ENCODE measurements at regions not wholly inside any gene's neighbourhood (a gene's known extent, or its start where the extent isn't known, plus 50 kb on each side); places are given as distances from the start of the nearest gene placed in this dataset.
A peak's percentile ranks its signal among the peaks of the same experiment; 100 is the strongest.

DNA sequence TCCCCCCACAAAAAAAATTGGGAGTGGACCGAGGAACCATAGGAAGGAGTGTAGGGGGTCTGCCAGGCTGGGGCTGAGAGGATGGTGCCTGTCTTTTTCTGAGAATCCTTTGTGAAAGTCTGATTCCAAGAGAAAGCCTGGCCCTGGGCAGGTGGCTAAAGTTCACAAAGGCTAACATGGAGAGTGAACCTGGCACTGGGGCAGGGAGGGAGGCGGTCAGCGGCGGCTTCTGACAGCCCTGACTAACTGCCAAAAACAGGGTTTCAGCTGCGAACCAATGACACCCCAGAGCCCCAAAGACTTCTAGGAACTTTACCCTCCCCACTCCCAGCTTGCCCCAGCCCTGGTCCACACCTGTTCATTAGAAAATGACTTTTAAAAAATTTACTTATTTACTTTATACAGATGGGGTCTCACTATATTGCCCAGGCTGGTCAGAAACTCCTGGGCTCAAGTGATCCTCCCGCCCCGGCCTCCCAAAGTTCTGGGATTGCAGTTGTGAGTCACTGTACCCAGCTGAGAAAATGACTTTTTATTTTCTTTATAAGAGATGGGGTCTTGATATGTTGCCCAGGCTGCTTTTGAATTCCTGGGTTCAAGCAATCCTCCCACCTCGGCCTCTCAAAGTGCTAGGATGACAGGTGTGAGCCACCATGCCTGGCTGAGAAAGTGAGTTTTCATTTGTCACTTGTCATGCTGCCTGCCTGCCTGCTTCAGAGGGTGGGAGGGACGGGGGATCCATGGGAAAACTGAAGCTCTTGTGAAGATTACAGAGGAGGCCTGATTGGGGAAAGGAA, 61.0 kb upstream of the DUSP5 start:
- no peak for DNase-seq

DNA sequence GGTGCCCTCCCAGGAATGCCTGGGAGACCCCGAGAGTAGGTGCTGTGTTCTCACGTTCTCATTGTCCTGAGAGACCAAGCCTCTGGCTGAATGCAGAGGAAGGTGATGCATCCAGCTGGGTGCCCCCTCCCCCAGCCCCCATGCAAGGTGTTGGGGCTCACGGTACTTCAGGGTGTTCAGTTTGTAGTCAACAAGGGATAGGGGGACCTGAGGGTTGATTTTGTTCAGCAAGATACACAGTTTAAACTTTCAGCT, 60.4 kb upstream of the DUSP5 start:
- no peak for DNase-seq

DNA sequence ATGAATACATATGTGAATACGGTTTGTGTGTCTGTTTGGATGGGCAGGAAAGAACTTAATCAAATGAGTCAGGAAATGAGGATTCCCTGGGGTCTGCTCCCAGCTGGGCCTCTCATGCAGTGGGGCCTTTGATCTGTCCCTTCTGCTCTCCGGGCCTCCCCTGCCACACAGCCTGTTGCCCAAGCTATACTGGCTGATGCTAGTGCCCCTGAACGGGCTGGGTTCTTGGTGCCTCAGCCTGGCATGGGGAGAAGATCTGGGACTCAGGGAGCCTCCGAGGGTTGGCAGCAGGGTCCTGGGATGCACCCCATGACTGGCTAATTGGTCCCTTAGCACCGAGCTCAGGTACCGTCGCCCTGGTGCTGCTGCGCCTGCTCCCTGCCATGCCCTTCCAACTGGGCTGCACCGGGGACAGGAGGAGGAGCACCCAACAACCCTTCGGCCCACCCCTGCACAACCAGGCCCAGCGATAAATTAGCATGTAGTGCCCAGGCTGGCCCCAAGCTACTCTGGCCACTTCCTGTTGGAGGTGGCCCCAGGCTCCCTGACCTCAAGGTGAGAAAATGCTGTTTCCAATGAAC, 59.9 kb upstream of the DUSP5 start:
- no peak for DNase-seq

DNA sequence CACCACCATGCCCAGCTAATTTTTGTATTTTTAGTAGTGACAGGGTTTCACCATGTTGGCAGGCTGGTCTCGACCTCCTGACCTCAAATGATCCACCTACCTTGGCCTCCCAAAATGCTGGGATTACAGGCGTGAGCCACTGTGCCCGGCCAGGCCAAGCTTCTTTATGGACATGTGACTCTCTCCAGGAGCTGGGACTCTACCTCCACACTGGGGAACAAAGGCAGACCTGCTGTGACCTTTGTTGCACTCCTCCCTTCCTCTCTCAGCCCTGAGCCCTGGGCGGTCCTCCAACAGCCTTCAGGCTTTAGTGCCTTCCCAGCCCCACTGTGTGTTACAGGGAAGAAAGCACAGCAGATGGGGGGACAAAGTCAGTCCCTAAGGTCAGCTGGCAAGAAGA, 55.0 kb upstream of the DUSP5 start:
- no peak for DNase-seq

DNA sequence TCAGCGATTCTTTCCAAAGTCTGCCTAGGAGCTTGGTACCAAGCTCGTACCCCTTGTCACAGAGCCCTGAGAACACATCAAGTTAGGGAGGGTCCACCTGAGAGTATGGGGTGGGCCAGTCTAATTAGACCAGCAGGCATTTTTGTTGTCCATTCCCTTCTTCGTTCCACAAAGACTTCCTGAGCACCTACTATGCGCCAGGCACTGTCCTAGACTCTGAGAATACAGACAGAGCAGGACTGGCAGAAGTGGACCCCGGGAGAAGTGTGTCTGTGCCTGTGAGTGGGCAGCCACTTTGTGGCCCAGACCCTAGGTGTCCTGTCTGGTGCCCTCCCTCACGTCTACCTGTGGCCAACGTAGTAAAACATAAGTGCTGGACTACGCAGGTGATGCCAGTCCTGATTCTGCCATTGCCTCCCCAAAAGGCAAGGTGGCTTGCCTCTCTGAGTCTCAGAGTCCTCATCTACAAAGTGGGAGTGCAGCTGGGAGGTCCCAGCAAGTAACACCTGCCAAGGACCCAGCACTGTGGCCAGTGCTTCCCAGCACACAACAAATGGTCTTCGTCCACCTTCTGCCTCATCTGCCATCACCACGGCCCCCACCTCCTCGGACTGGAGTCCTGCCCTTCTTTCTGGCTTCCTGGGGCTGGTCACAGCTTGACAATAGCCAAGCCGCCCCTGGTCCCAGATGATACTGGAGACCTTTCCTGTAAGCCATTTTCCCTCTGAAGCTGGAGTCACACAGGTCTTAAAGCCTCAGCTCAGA, 54.3 kb upstream of the DUSP5 start:
- DNase-seq: no peak

DNA sequence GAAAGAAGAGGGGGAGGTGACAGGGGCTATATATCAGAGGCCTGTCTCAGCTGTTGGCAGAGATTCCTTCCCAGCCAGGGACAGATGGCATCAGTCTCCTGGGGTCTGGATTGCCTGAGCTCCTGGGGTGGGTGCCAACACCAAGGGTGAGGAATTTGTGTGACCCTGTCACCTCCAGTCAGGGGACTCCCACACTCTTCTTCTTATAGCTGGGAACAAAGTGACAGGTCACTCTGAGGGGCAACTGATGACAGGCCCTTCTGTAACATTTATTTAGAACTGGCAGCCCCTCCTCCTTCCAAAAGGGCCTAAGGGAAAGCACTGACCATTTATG, 53.7 kb upstream of the DUSP5 start:
- DNase-seq: peak; percentile 73

DNA sequence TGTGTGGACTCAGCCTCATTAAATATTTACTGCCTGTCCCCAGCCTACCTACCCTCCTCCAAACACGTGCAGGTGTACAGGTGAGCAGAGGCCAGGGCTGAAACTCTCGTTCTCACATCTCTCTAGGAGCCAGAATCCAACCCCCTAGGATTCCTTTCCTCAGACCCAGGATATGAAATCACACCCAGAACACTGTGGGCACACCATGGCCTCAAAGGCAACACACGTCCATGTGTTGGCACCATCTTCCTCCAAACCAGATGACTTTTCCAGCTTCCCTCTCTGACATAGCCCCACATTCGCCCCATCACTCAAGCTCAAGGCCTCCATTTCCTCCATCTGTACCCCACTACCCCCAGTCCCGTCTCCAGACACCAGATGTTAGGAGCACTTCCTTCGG, 51.8 kb upstream of the DUSP5 start:
- no peak for DNase-seq

DNA sequence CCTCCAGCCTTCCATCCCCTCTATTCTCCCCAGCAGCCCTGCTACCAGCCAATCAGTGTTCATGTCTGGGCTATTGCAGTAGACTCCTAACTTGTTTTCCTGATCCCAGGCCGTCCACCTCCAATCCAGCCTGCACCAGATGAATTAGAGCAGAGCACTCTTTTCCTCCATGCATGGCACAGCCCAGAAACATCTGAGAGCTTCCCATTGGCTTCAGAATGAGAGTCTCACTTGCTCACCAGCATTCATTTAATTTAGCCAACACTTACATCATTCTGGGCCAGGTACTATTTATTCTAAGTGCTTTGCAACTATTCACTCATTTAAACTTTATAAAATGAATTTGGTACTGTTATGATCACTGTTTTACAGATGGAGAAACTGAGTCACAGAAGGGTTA, 51.4 kb upstream of the DUSP5 start:
- no peak for DNase-seq

DNA sequence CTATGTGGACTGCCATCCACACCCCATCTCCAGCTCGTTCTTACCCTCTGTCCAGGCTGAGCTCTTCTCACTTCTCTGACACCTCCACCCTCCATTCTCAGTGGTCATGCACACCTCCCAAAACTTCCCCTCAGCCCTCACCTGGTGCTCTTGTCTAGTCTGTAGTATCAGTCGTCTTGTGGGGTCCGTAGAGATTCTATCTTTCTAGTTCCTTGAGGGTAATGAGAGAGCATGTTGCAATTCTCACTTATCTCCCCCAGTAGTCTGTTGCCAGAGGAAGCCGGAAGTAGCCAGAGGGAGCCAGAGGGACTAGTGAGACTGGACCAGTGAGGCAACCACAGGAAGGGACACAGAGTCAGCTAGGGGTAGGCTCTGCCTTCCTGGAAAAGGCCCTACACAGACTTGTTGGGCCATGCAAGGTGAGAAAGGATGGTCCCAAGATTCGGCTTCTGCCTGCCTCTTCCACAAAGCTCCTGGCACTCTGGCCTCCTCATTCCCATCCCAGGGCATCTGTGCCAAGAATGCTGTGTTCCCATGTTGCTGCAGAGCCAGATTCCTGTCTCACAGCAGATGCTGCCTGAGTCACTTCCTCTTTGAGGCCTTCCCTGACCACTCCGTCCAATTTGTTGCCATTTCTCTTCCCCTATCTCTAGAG, 50.6 kb upstream of the DUSP5 start:
- DNase-seq: no peak

DNA sequence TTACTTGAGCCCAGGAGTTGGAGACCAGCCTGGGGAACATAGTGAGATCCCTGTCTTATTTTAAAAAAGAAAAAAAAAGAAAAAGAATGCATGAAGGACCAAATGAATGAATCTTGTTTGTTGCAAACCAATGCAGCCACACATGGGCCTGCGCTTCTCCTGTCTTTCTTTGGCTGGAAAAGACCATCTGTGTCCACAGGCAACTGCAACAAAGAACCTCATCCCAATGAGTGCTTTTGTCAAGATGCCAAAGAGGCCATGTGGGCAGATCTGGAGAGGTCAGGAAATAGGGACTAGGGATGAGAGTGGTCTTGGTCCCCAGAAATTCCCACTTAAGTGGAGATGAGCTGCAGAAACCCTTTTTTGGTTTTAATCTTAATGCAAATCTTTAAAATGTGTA, 49.8 kb upstream of the DUSP5 start:
- no peak for DNase-seq
